Activated CD4-positive, alpha-beta T cell treated with anti-CD3 and anti-CD28 coated beads for 24 hours (primary cell): ENCODE measurements at regions not wholly inside any gene's neighbourhood (a gene's known extent, or its start where the extent isn't known, plus 50 kb on each side); places are given as distances from the start of the nearest gene placed in this dataset.

ENCODE experiments used
- DNase-seq, 2 donors: peaks; one replicate each; pipeline ENCODE4 v3.0.0-alpha.2; 2020; ENCODE audit warnings: low read depth in 2 of 2

- no peak for DNase-seq
Observed at GRCh38 chr10:62453274-62453673, 79.1 kb downstream of the ZNF365 start.

- DNase-seq: no peak
Observed at GRCh38 chr10:62454687-62455397, 80.7 kb downstream of the ZNF365 start.

- DNase-seq: no peak
Observed at GRCh38 chr10:62456611-62457101, 82.5 kb downstream of the ZNF365 start.

- DNase-seq: no peak
Observed at GRCh38 chr10:62457196-62457595, 83.0 kb downstream of the ZNF365 start.

GRCh38 chr10:62457598-62457997 is 83.4 kb downstream of the ZNF365 start:
- DNase-seq: no peak

- no peak for DNase-seq
Observed at GRCh38 chr10:62459072-62459471, 84.9 kb downstream of the ZNF365 start.

- no peak for DNase-seq
Observed at GRCh38 chr10:62459500-62459899, 85.3 kb downstream of the ZNF365 start.

GRCh38 chr10:62460393-62460792 is 86.2 kb downstream of the ZNF365 start:
- no peak for DNase-seq

GRCh38 chr10:62461120-62461519 is 87.0 kb downstream of the ZNF365 start:
- no peak for DNase-seq

GRCh38 chr10:62462461-62462860 is 88.3 kb downstream of the ZNF365 start:
- DNase-seq: no peak

- DNase-seq: no peak
Observed at GRCh38 chr10:62463364-62463763, 89.2 kb downstream of the ZNF365 start.

GRCh38 chr10:62464308-62464707 is 90.1 kb downstream of the ZNF365 start:
- no peak for DNase-seq

- DNase-seq: no peak
Observed at GRCh38 chr10:62466590-62466989, 92.4 kb downstream of the ZNF365 start.

- DNase-seq: no peak
Observed at GRCh38 chr10:62467527-62467926, 93.4 kb downstream of the ZNF365 start.

- no peak for DNase-seq
Observed at GRCh38 chr10:62471711-62472110, 97.5 kb downstream of the ZNF365 start.

- no peak for DNase-seq
Observed at GRCh38 chr10:62473241-62473640, 99.1 kb downstream of the ZNF365 start.

GRCh38 chr10:62475551-62475950 is 101.4 kb downstream of the ZNF365 start:
- DNase-seq: no peak

- no peak for DNase-seq
Observed at GRCh38 chr10:62479523-62479922, 105.4 kb downstream of the ZNF365 start.

GRCh38 chr10:62480196-62480595 is 106.0 kb downstream of the ZNF365 start:
- no peak for DNase-seq

- DNase-seq: no peak
Observed at GRCh38 chr10:62482581-62482980, 108.4 kb downstream of the ZNF365 start.

GRCh38 chr10:62491597-62491996 is 117.4 kb downstream of the ZNF365 start:
- no peak for DNase-seq

GRCh38 chr10:62492012-62492869 is 118.1 kb downstream of the ZNF365 start:
- DNase-seq: peak in 1 of 2 donors; percentile 3

GRCh38 chr10:62492870-62493180 is 118.7 kb downstream of the ZNF365 start:
- DNase-seq: no peak
